ENCODE measurements at regions not wholly inside any gene's neighbourhood (a gene's known extent, or its start where the extent isn't known, plus 50 kb on each side); places are given as distances from the start of the nearest gene placed in this dataset.

GRCh38 chr6:16974704-16975359, 127.0 kb upstream of the STMND1 start:
- no peak for TF ChIP-seq CTCF (IDR thresholded peaks at IDR 0.05; ENCODE audit: insufficient read depth, missing control alignments)
- DNase-seq (ENCODE audit: insufficient read length, low spot score): no peak
- no peak for FAIRE-seq

- FAIRE-seq: no peak
- no peak for TF ChIP-seq CTCF (IDR thresholded peaks at IDR 0.05; ENCODE audit: insufficient read depth, missing control alignments)
- no peak for DNase-seq (ENCODE audit: insufficient read length, low spot score)
Observed at GRCh38 chr6:16974387-16974673, 127.5 kb upstream of the STMND1 start.

DNA sequence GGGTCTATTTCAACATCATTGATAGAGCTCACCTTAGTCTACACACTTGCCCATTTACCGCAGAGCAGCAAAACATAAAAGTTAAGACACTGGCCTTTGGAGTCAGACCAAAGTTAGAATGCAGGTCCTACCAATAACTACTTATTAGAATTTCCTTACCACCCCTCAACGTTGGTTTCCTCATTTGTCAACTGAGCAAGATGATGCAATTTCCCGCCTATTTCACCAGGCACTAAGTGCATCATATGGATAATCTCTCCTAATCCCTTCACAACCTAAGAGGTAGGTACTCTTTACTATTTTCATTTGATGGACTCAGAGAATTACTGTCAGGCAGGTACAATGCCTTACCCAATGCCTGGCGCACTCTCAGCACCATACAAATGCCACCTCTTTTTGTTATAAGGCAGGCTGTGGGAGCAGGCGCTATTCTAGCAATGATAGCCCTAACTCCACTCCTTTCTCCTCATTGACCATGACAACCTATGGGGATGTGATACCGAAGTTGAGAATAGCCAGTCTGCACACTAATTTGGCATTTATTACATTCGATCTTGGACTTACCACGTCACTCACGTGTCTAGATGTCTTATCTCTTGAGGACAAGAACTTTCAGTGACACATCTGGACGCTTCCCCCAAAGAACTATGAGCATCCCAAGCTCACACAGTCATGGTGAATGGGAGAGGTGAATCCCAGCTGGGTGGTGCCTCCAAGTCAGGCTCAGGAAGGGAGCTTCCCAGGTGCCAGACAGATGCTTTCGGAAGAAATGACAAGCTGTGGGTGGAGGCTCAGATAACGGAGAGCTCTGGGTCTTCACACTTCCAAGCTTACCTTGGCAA, 128.1 kb upstream of the STMND1 start:
- FAIRE-seq (no peak), DNase-seq (ENCODE audit: insufficient read length, low spot score) (no peak)
- no peak for TF ChIP-seq CTCF (IDR thresholded peaks at IDR 0.05; ENCODE audit: insufficient read depth, missing control alignments)

- FAIRE-seq (no peak), DNase-seq (ENCODE audit: insufficient read length, low spot score) (no peak)
- TF ChIP-seq CTCF (IDR thresholded peaks at IDR 0.05; ENCODE audit: insufficient read depth, missing control alignments): no peak
Observed at GRCh38 chr6:16973051-16973450, 128.8 kb upstream of the STMND1 start.

- no peak for FAIRE-seq
Observed at GRCh38 chr6:16972535-16972934, 129.3 kb upstream of the STMND1 start.

GRCh38 chr6:16969699-16970655, 131.9 kb upstream of the STMND1 start:
- FAIRE-seq (no peak), DNase-seq (ENCODE audit: insufficient read length, low spot score) (no peak)
- TF ChIP-seq CTCF (IDR thresholded peaks at IDR 0.05; ENCODE audit: insufficient read depth, missing control alignments): no peak

More at GRCh38 chr6:16972535-16972934, 129.3 kb upstream of the STMND1 start:
- no peak for DNase-seq (ENCODE audit: insufficient read length, low spot score)
- TF ChIP-seq CTCF (IDR thresholded peaks at IDR 0.05; ENCODE audit: insufficient read depth, missing control alignments): no peak

Data from D721Med (cell line).